ENCODE measurements at regions not wholly inside any gene's neighbourhood (a gene's known extent, or its start where the extent isn't known, plus 50 kb on each side); places are given as distances from the start of the nearest gene placed in this dataset.
"Not testable (repeated sequence)": the region's sequence is repeated elsewhere in the genome, so short reads cannot be mapped to it uniquely, and the experiment has no call there.

DNA sequence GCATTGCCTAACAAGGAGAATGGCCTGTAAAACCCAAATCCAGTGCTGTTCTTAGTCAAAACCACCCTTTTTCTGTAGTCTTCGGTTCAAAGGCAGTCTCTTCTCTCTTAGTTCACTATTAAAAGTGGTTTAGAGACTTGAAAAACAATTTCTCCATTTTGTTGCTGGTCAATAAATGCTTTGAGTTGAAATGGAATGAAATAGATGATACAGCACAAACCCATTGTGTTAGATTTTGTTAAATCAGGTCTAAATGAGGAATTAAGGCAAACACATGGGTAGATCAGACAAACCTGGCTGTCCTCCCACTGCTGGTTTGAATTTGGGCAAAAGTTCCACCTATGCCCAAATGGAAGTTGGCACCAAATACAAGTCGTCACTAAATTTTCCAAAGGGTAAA is 150.1 kb upstream of the SERTAD2 start:
- Mint-ChIP-seq H3K27ac (no peak overlapping the region), H3K4me3 (no peak overlapping the region), H3K4me1 (peaks cover 18% of the 10 kb centered on the region), H3K36me3 (ENCODE audit: low read depth) (no peaks in the 10 kb centered on the region), H3K27me3 (peaks cover 2% of the 10 kb centered on the region), H3K9me3 (peaks cover 3% of the 10 kb centered on the region)
- intact Hi-C loops (cut with micrococcal nuclease), result no loop called here
- DNase-seq, result no peak

DNA sequence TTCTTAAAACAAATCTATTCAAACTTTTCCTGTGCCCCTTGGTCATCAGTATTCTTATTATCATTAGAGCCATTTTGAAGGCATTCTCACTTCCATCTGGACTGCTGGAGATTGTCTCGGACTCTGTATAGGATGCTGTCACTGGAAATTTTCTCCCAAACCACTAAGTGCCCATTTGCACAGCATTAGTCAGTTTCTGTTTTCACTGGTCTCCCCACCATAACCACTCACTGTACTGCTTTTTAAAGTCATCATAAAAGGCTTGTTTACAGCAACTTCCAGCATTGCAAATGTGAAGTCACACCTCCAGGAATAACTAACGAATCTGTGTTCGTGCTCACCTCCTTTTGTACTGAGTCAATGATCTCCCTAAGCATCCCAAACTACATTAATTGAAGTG is 150.9 kb upstream of the SERTAD2 start:
- H3K4me1 Mint-ChIP-seq, result peaks cover 18% of the 10 kb centered on the region
- no peaks in the 10 kb centered on the region for H3K36me3 Mint-ChIP-seq (ENCODE audit: low read depth)
- no peak for DNase-seq
- H3K9me3 Mint-ChIP-seq, result peaks cover 3% of the 10 kb centered on the region
- intact Hi-C loops (cut with micrococcal nuclease), result no loop called here
- no peaks in the 10 kb centered on the region for H3K27me3 Mint-ChIP-seq
- H3K4me3 Mint-ChIP-seq, result no peak overlapping the region
- H3K27ac Mint-ChIP-seq, result no peak overlapping the region

GRCh38 chr2:64807417-64807816 is 153.7 kb upstream of the SERTAD2 start:
- Mint-ChIP-seq H3K9me3 (peaks cover 3% of the 10 kb centered on the region), H3K27ac (peak overlapping the region; percentile 59), H3K4me1 (peaks cover 27% of the 10 kb centered on the region), H3K4me3 (peak overlapping the region; percentile 15), H3K36me3 (ENCODE audit: low read depth) (no peaks in the 10 kb centered on the region), H3K27me3 (no peaks in the 10 kb centered on the region)
- DNase-seq, result peak; percentile 71
- intact Hi-C loops (cut with micrococcal nuclease), result loop anchor here (1.0 to 2.0 kb wide), 3 partner anchors 13 to 40 kb away; no protein-coding TSS in a partner anchor

DNA sequence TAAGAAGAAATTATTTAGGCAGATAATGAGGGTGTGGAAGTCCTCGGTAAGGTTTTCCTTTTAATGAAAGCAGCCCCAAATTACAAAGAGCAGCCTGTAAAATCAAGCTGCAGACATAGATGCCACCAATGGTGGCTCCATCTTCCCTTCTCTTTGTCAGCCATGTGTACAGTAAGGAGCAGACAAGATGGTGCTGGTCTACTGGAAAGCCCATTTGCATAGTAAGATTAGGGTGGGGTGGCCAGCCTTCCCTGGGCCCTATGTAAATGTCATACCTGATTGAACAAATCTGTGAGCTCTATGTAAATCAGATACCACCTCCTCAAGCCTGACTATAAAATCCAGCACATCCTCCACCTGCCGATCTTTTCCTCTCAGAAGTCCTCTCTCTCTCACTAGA is 154.4 kb upstream of the SERTAD2 start:
- no peaks in the 10 kb centered on the region for H3K27me3 Mint-ChIP-seq
- H3K4me3 Mint-ChIP-seq, result no peak overlapping the region
- intact Hi-C loops (cut with micrococcal nuclease), result no loop called here
- no peak for DNase-seq
- peaks cover 27% of the 10 kb centered on the region for H3K4me1 Mint-ChIP-seq
- peaks cover 3% of the 10 kb centered on the region for H3K9me3 Mint-ChIP-seq
- no peaks in the 10 kb centered on the region for H3K36me3 Mint-ChIP-seq (ENCODE audit: low read depth)
- H3K27ac Mint-ChIP-seq, result peak overlapping the region; percentile 66

DNA sequence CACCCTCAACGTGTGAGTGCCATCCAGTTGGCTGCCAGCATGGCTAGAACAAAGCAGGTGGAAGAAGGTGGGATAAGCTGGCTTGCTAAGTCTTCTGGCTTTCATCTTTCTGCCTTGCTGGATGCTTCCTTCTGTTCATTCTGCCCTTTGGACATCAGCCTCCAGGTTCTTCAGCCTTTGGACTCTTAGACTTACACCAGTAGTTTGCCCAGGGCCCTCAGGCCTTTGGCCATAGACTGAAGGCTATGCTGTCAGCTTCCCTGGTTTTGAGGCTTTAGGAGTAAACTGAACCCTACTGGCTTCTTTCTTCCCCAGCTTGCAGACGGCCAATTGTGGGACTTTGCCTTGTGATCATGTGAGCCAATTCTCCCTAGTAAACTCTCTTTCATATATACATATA is 155.0 kb upstream of the SERTAD2 start:
- no peak overlapping the region for H3K4me3 Mint-ChIP-seq
- intact Hi-C loops (cut with micrococcal nuclease), result no loop called here
- H3K27ac Mint-ChIP-seq, result peak overlapping the region; percentile 66

DNA sequence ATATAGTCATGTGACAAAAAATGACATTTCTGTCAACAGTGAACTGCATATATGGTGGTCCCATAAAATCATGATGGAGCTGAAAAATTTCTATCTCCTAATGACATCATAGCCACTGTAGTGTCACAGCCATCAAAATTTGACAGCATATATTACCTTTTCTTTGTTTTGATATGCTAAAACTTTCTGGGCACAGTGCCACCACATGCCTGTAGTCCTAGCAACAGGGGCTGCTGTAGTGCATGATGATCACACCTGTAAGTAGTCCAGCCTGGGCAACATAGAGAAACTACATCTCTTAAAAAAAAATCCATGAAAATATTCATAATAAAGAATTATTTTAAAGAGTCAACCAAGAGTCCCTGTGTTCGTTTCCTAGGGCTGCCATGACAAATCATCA is 155.5 kb upstream of the SERTAD2 start:
- H3K27me3 Mint-ChIP-seq, result no peaks in the 10 kb centered on the region
- DNase-seq, result no peak
- H3K4me3 Mint-ChIP-seq, result no peak overlapping the region
- no peak overlapping the region for H3K27ac Mint-ChIP-seq
- H3K36me3 Mint-ChIP-seq (ENCODE audit: low read depth), result no peaks in the 10 kb centered on the region
- intact Hi-C loops (cut with micrococcal nuclease), result no loop called here
- H3K9me3 Mint-ChIP-seq, result peaks cover 6% of the 10 kb centered on the region
- H3K4me1 Mint-ChIP-seq, result peaks cover 27% of the 10 kb centered on the region

More for the DNA sequence above, 155.0 kb upstream of the SERTAD2 start:
- Mint-ChIP-seq H3K9me3 (peaks cover 3% of the 10 kb centered on the region), H3K36me3 (ENCODE audit: low read depth) (no peaks in the 10 kb centered on the region), H3K27me3 (no peaks in the 10 kb centered on the region), H3K4me1 (peaks cover 27% of the 10 kb centered on the region)
- no peak for DNase-seq

GRCh38 chr2:64812285-64812684 is 158.6 kb upstream of the SERTAD2 start:
- H3K36me3 Mint-ChIP-seq (ENCODE audit: low read depth), result no peaks in the 10 kb centered on the region

DNA sequence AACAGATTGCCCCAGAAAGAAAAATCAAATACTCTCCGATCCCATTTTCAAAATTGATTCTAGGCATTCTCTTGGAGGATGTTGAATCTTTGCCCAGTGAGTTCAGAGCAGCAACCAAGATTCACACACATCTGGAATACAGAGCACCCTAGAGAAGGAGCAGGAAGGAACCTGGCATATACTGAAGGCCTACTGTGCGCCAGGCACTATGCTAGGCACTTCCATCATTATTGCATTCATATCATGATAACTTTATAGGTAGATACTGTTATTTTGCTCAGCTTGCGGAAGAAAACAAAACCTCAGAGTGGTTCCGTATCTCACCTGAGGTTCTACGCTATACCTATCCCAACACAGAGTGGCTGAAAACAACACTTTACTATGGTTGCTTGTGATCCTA is 160.3 kb upstream of the SERTAD2 start:
- Mint-ChIP-seq H3K4me3 (no peak overlapping the region), H3K27me3 (no peaks in the 10 kb centered on the region), H3K27ac (no peak overlapping the region), H3K4me1 (peaks cover 18% of the 10 kb centered on the region), H3K36me3 (ENCODE audit: low read depth) (no peaks in the 10 kb centered on the region), H3K9me3 (peaks cover 3% of the 10 kb centered on the region)
- DNase-seq, result no peak
- intact Hi-C loops (cut with micrococcal nuclease), result no loop called here

More at GRCh38 chr2:64812285-64812684, 158.6 kb upstream of the SERTAD2 start:
- no peaks in the 10 kb centered on the region for H3K27me3 Mint-ChIP-seq
- H3K27ac Mint-ChIP-seq, result peak overlapping the region; percentile 64
- H3K4me1 Mint-ChIP-seq, result peaks cover 21% of the 10 kb centered on the region
- intact Hi-C loops (cut with micrococcal nuclease), result no loop called here
- no peak for DNase-seq
- no peak overlapping the region for H3K4me3 Mint-ChIP-seq
- peaks cover 3% of the 10 kb centered on the region for H3K9me3 Mint-ChIP-seq

- DNase-seq; H3K36me3 Mint-ChIP-seq (ENCODE audit: low read depth); H3K27me3 Mint-ChIP-seq; intact Hi-C loops (cut with micrococcal nuclease); H3K27ac Mint-ChIP-seq; H3K4me3 Mint-ChIP-seq; H3K9me3 Mint-ChIP-seq: not testable (repeated sequence)
- peaks cover 27% of the 10 kb centered on the region for H3K4me1 Mint-ChIP-seq
Measured at GRCh38 chr2:64816526-64816925, 162.8 kb upstream of the SERTAD2 start.

DNA sequence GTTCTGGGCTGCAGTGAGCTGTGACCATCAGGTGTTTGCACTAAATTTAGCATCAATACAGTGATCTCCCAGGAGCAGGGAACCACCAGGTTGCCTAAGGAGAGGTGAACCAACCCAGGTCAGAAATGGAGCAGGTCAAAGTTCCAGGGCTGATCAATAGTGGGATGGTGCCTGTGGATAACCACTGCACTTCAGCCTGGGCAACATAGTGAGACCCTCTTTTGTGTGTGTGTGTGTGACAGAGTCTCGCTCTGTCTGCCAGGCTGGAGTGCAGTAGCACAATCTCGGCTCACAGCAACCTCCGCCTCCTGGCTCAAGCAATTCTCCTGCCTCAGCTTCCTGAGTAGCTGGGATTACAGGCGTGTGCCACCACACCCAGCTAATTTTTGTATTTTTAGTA is 163.7 kb upstream of the SERTAD2 start:
- DNase-seq, result no peak
- H3K4me3 Mint-ChIP-seq, result no peak overlapping the region
- peaks cover 22% of the 10 kb centered on the region for H3K4me1 Mint-ChIP-seq
- H3K36me3 Mint-ChIP-seq (ENCODE audit: low read depth), result no peaks in the 10 kb centered on the region
- intact Hi-C loops (cut with micrococcal nuclease), result no loop called here
- H3K27me3 Mint-ChIP-seq, result no peaks in the 10 kb centered on the region
- H3K27ac Mint-ChIP-seq, result no peak overlapping the region
- H3K9me3 Mint-ChIP-seq, result peaks cover 5% of the 10 kb centered on the region

- H3K4me3 Mint-ChIP-seq, result peak overlapping the region; percentile 6
- H3K27me3 Mint-ChIP-seq, result no peaks in the 10 kb centered on the region
- H3K36me3 Mint-ChIP-seq (ENCODE audit: low read depth), result no peaks in the 10 kb centered on the region
- peak overlapping the region; percentile 69 for H3K27ac Mint-ChIP-seq
- intact Hi-C loops (cut with micrococcal nuclease), result loop anchor here (1.0 kb wide), 1 partner anchor 67 kb away; no protein-coding TSS in a partner anchor
- H3K4me1 Mint-ChIP-seq, result peaks cover 23% of the 10 kb centered on the region
- peaks cover 6% of the 10 kb centered on the region for H3K9me3 Mint-ChIP-seq
- peak; percentile 62 for DNase-seq
Measured at GRCh38 chr2:64818664-64819060, 164.9 kb upstream of the SERTAD2 start.

- Mint-ChIP-seq H3K27me3 (no peaks in the 10 kb centered on the region), H3K9me3 (peaks cover 4% of the 10 kb centered on the region), H3K4me1 (peaks cover 23% of the 10 kb centered on the region), H3K27ac (peak overlapping the region; percentile 82), H3K36me3 (ENCODE audit: low read depth) (no peaks in the 10 kb centered on the region), H3K4me3 (peak overlapping the region; percentile 65)
- no peak for DNase-seq
- intact Hi-C loops (cut with micrococcal nuclease), result loop anchor here (1.0 kb wide), 1 partner anchor 68 kb away; no protein-coding TSS in a partner anchor
Measured at GRCh38 chr2:64819361-64819760, 165.6 kb upstream of the SERTAD2 start.

DNA sequence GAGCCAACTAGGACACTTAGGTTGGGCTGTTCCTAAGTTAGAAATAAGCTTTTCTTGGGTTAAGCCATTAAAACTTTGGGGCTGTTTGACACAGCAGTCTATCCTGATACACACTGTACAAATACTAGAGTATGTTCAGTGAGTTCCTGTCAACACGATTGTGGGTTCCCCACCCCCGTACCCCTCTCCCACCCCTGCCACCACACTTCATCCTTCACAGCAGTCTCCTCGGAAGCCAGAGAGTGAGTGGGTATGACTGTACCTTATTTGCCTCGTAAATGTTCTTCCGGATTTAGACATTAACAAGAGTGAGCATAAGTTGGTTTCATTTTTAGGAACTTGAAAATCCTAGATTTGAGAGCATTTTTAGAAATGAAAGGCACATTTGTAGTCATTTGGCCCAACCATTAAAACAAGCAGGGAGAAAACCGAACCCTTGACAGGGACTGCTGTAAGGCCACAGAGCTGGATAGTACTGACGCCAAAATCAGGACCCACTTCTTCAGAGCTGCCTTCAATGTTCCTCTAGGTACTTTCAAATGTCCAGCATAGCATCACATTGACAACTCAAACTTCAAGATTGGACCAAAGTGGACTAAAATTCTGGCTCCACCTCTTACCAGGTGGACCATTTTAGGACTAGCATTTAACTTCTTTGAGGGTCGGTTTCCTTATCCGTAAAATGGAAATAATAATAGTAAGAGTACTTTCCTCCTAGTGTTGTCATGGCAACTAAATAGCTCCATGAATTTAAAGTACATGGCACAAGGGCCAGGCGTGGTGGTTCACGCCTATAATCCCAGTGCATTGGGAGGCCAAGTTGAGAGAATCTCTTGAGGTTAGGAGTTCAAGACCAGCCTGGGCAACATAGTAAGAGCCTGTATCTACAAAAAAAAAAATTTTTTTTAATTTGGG is 166.3 kb upstream of the SERTAD2 start:
- intact Hi-C loops (cut with micrococcal nuclease), result loop anchor here (1.0 to 5.0 kb wide), 5 partner anchors 11 to 69 kb away; no protein-coding TSS in a partner anchor
- H3K4me1 Mint-ChIP-seq, result peaks cover 23% of the 10 kb centered on the region

DNA sequence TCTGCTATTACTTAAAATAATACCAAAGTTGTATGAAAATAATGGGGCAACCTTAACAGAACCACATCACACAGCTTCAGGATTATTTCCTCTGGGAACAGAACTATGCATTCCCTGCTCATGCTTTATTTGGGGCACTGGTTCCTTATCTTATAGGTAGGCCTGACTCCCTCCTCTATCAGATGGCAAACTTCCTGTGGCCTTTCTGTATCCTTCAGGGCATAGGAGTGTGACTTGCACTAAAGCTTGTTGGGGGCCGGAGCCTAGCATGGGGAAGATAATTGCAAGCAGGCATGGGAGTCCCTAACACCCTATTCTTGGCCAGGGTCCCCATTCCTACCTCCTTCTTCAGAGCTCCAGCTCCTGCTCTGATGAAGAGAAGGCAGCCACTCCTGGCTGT is 167.2 kb upstream of the SERTAD2 start:
- no peak for DNase-seq
- no peak overlapping the region for H3K4me3 Mint-ChIP-seq
- intact Hi-C loops (cut with micrococcal nuclease), result loop anchor here (1.0 to 5.0 kb wide), 4 partner anchors 10 to 54 kb away; no protein-coding TSS in a partner anchor
- H3K4me1 Mint-ChIP-seq, result peaks cover 21% of the 10 kb centered on the region
- H3K27me3 Mint-ChIP-seq, result no peaks in the 10 kb centered on the region
- peaks cover 4% of the 10 kb centered on the region for H3K9me3 Mint-ChIP-seq
- H3K27ac Mint-ChIP-seq, result no peak overlapping the region
- H3K36me3 Mint-ChIP-seq (ENCODE audit: low read depth), result no peaks in the 10 kb centered on the region

More for the DNA sequence above, 166.3 kb upstream of the SERTAD2 start:
- Mint-ChIP-seq H3K4me3 (peak overlapping the region; percentile 65), H3K9me3 (peaks cover 4% of the 10 kb centered on the region), H3K36me3 (ENCODE audit: low read depth) (no peaks in the 10 kb centered on the region), H3K27ac (peak overlapping the region; percentile 82), H3K27me3 (no peaks in the 10 kb centered on the region)
- peak; percentile 82 for DNase-seq
